GM10266 (cell line): ENCODE measurements at regions not wholly inside any gene's neighbourhood (a gene's known extent, or its start where the extent isn't known, plus 50 kb on each side); places are given as distances from the start of the nearest gene placed in this dataset.

Experiments
- DNase-seq: peaks from one replicate; pipeline ENCODE4 v3.0.0; 2012; ENCODE audit errors: extremely low spot score
- TF ChIP-seq, protein P1 (sequence below): IDR thresholded peaks from 2 replicates; pipeline ENCODE4 v1.5.1; 2012; ENCODE audit warnings: mild to moderate bottlenecking, low read depth; ENCODE audit not compliant: control insufficient read depth, insufficient read depth; ENCODE audit errors: missing control alignments

- no peak for DNase-seq
- TF ChIP-seq, protein P1, sequence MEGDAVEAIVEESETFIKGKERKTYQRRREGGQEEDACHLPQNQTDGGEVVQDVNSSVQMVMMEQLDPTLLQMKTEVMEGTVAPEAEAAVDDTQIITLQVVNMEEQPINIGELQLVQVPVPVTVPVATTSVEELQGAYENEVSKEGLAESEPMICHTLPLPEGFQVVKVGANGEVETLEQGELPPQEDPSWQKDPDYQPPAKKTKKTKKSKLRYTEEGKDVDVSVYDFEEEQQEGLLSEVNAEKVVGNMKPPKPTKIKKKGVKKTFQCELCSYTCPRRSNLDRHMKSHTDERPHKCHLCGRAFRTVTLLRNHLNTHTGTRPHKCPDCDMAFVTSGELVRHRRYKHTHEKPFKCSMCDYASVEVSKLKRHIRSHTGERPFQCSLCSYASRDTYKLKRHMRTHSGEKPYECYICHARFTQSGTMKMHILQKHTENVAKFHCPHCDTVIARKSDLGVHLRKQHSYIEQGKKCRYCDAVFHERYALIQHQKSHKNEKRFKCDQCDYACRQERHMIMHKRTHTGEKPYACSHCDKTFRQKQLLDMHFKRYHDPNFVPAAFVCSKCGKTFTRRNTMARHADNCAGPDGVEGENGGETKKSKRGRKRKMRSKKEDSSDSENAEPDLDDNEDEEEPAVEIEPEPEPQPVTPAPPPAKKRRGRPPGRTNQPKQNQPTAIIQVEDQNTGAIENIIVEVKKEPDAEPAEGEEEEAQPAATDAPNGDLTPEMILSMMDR, result no peak
These were observed 211.6 kb upstream of the COBL start for GRCh38 chr7:51528172-51528571.

DNA sequence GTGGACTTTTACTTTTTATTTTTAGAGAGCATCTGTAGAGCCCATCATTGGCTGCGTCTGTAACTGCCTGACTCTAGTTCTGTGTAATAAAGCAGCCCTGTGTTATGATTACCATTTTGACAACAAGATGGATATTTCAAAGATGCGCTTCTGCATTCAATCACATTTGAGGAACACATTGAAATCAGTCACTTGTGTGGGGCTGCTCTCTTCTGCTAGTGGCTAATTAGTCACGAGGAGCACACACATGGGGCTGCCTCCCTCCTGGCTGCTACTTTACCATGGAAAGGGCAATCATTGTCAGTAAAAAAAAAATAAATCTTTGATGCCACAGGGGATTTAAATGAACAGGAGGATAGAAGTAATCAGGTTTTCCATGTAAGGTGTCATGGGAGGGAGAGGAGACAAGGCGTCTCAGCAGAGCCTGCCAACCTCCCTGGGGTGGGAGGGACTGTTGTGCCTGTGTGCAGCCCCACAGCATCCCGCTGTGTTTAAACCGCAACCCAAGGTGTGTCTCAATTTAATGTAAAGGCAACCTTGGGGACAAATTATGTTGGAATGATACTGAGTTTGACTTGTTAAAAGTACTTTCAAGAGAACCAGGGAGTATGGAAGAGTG lies 205.2 kb upstream of the COBL start:
- TF ChIP-seq, protein P1, result no peak
- no peak for DNase-seq

- TF ChIP-seq, protein P1, result no peak
- DNase-seq, result no peak
These were observed 204.4 kb upstream of the COBL start for GRCh38 chr7:51521054-51521453.

DNA sequence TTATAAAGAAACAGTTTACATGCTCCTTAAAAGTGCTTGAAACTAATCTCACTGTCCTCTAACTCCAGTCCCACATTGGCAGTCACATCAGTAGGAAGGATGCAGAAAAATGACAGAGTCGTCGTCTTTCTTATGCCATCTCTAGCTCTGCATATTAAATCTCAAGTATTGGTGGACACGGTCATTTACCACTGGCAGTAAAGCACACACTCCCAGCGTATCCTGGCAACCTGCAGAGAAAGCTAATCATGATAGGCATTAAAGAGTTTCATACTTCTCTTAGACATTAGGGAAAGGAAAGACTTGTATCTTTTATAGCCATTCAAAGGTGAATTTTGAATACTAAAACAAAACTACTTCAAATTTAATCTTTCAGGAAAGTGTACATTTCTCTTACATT lies 202.0 kb upstream of the COBL start:
- DNase-seq, result no peak
- TF ChIP-seq, protein P1, result no peak

- TF ChIP-seq, protein P1, result no peak
- no peak for DNase-seq
These were observed 200.6 kb upstream of the COBL start for GRCh38 chr7:51517187-51517586.

- DNase-seq, result no peak
- TF ChIP-seq, protein P1, result no peak
These were observed 185.0 kb upstream of the COBL start for GRCh38 chr7:51501620-51502019.

DNA sequence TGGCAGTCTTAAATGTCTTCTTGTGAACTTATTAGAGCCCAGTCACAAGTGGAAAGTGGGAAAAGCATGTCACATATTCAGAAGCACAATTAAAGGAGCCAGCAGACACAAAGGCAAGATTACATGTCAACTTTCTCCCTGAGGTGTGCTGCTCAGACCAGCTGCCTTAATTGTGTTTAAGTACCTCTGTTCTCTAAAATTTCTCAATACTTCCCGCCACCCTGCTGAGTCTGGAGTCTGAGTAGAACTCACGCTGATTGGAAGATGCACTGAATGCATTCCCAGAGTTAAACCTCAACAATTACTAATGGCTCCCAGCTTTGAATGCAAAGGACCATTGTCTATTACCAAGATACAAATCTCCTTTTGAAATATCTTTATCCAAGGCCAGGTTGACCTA lies 166.4 kb upstream of the COBL start:
- TF ChIP-seq, protein P1, result no peak

More for the DNA sequence above, 166.4 kb upstream of the COBL start:
- no peak for DNase-seq
